K562 (cell line): ENCODE measurements at regions not wholly inside any gene's neighbourhood (a gene's known extent, or its start where the extent isn't known, plus 50 kb on each side); places are given as distances from the start of the nearest gene placed in this dataset.

ENCODE experiments used
- ATAC-seq: fragments of 200-7000 bp; cut with Tn5 transposase; 3 replicates; pipeline ENCODE4 v1.9.1; 2020; ENCODE audit warnings: moderate library complexity
- BruUV-seq: library from RNA; stranded (reverse); fragments of 400-500 nt; replicated peaks from 2 replicates; lab custom pipeline; 2021; lab: Mats Ljungman, UMichigan
- CTCF ChIA-PET: fragments of 300-600 bp; formaldehyde crosslinking; extraction: SDS; loops from one replicate; lab custom pipeline; 2021; ENCODE audit warnings: low intra/inter-chr PET ratio; lab: Yijun Ruan, JAX
- POLR2A ChIA-PET: fragments of 300-600, 350-650 bp; sonication (Branson Sonifier 250); formaldehyde crosslinking; extraction: SDS; loops from one replicate; lab custom pipeline; 2021; ENCODE audit warnings: antibody characterized with exemption, inconsistent platforms; lab: Yijun Ruan, JAX
- DNase-seq, 4 experiments: peaks; one replicate each; pipeline versions ENCODE4 v3.0.0 to v3.0.0-alpha.2; 2011 to 2018; ENCODE audit warnings: low spot score in 3 of 4, mixed read lengths in 3 of 4; ENCODE audit errors: extremely low read depth in 1 of 4
- FAIRE-seq: peaks from 2 replicates; lab custom pipeline; 2011; peaks lifted over from hg19 to GRCh38; lab: Jason Lieb, UNC
- H2AFZ ChIP-seq: 2 replicates; pipeline ENCODE4 v1.6.0; 2011; ENCODE audit warnings: low read depth, low read length, control low read depth, inconsistent platforms
- H3K27ac ChIP-seq: fragments of 200-600 bp; 3 replicates; pipeline ENCODE4 v1.8.0; 2011; ENCODE audit warnings: low read depth, mild to moderate bottlenecking, control low read depth, inconsistent platforms, low read length, moderate library complexity, mixed read lengths; ENCODE audit errors: extremely low read depth
- H3K27me3 ChIP-seq, 2 experiments: fragments of 300-600 bp in 1 of 2; 2 replicates in 1 of 2; 3 replicates in 1 of 2; pipeline versions ENCODE4 v1.6.0 to v1.8.0; 2011; ENCODE audit warnings: inconsistent platforms in 2 of 2, low read length in 2 of 2, mild to moderate bottlenecking in 1 of 2, mixed read lengths in 1 of 2, moderate library complexity in 1 of 2; ENCODE audit not compliant: control insufficient read depth in 2 of 2, insufficient read depth in 2 of 2
- H3K36me3 ChIP-seq: fragments of 300-600 bp; 3 replicates; pipeline ENCODE4 v1.8.0; 2011; ENCODE audit warnings: mild to moderate bottlenecking, low read length, inconsistent platforms; ENCODE audit not compliant: control insufficient read depth, insufficient read depth
- H3K4me1 ChIP-seq, 2 experiments: fragments of 200-600 bp in 1 of 2; replicated peaks in 1 of 2; 2 replicates in 1 of 2; 3 replicates in 1 of 2; pipeline versions ENCODE4 v1.5.1 to v1.8.0; 2011; ENCODE audit warnings: inconsistent platforms in 2 of 2, low read length in 2 of 2, mild to moderate bottlenecking in 1 of 2, mixed read lengths in 1 of 2, moderate library complexity in 1 of 2; ENCODE audit not compliant: control insufficient read depth in 2 of 2, insufficient read depth in 2 of 2
- H3K4me2 ChIP-seq: 2 replicates; pipeline ENCODE4 v1.6.1; 2011; ENCODE audit warnings: low read length, control low read depth, inconsistent platforms, mixed read lengths; ENCODE audit not compliant: insufficient read depth
- H3K4me3 ChIP-seq: fragments of 200-600 bp; sonication (generic), shearing (Covaris generic); 2 replicates; pipeline ENCODE4 v1.5.1; 2016; ENCODE audit warnings: control low read depth, inconsistent platforms
- H3K79me2 ChIP-seq: fragments of 200-600 bp; 3 replicates; pipeline ENCODE4 v1.8.0; 2011; ENCODE audit warnings: low read length, inconsistent platforms; ENCODE audit not compliant: control insufficient read depth, insufficient read depth
- H3K9ac ChIP-seq, 2 experiments: 2 replicates each; pipeline versions ENCODE4 v1.6.0 to v1.6.1; 2011; ENCODE audit warnings: low read depth in 2 of 2, low read length in 2 of 2, control low read depth in 1 of 2, inconsistent platforms in 1 of 2, mild to moderate bottlenecking in 1 of 2, mixed read lengths in 1 of 2; ENCODE audit not compliant: insufficient read depth in 1 of 2
- H3K9me1 ChIP-seq: one replicate; pipeline ENCODE4 v1.6.0; 2011; ENCODE audit warnings: inconsistent platforms, mild to moderate bottlenecking, low read length, moderate library complexity; ENCODE audit not compliant: control insufficient read depth, insufficient read depth
- H3K9me3 ChIP-seq: replicated peaks from 2 replicates; pipeline ENCODE4 v1.5.1; 2011; ENCODE audit warnings: low read depth, low read length, inconsistent platforms; ENCODE audit not compliant: control insufficient read depth, insufficient read depth
- H4K20me1 ChIP-seq: replicated peaks from 2 replicates; pipeline ENCODE4 v1.6.1; 2011; ENCODE audit warnings: low read length, inconsistent platforms, mixed read lengths; ENCODE audit not compliant: control insufficient read depth, insufficient read depth
- FOXA3 ChIP-seq, 2 experiments: fragments of 450-650 bp in 1 of 2; sonication (generic) in 1 of 2; formaldehyde crosslinking; IDR thresholded peaks in 1 of 2; conservative IDR thresholded peaks in 1 of 2; 2 replicates each; pipeline versions ENCODE4 v1.4.0 to v1.8.0; 2020 to 2022; ENCODE audit warnings: mild to moderate bottlenecking in 2 of 2, missing genetic modification reagents in 1 of 2
- GATAD2A ChIP-seq: fragments of 450-650 bp; IDR thresholded peaks from 2 replicates; pipeline ENCODE4 v1.6.1; 2017
- HSF4 ChIP-seq: fragments of 250-450 bp; sonication (Bioruptor Pico); IDR thresholded peaks from 2 replicates; pipeline ENCODE4 v2.1.2; 2022; ENCODE audit warnings: mild to moderate bottlenecking, moderate library complexity, borderline replicate concordance
- MTA3 ChIP-seq: fragments of 450-650 bp; formaldehyde crosslinking; IDR thresholded peaks from 2 replicates; pipeline ENCODE4 v1.6.1; 2017; ENCODE audit warnings: mild to moderate bottlenecking, borderline replicate concordance
- MYBL2 ChIP-seq, 2 experiments: fragments of 450-650 bp in 1 of 2; sonication (generic) in 1 of 2; formaldehyde crosslinking in 1 of 2; IDR thresholded peaks; 2 replicates each; pipeline versions ENCODE4 v1.6.1 to v1.8.1; 2017 to 2022; ENCODE audit warnings: borderline replicate concordance in 1 of 2, inconsistent platforms in 1 of 2, low read depth in 1 of 2, mild to moderate bottlenecking in 1 of 2, missing genetic modification reagents in 1 of 2, moderate library complexity in 1 of 2
- NELFE ChIP-seq: IDR thresholded peaks from 2 replicates; pipeline ENCODE4 v1.6.1; 2011; ENCODE audit warnings: mild to moderate bottlenecking; ENCODE audit not compliant: insufficient read depth, insufficient read length
- POLR2AphosphoS5 ChIP-seq: IDR thresholded peaks from 2 replicates; pipeline ENCODE4 v1.6.1; 2011; ENCODE audit warnings: mild to moderate bottlenecking, low read depth, low read length, moderate library complexity; ENCODE audit not compliant: control insufficient read depth, insufficient read depth
- POLR2G ChIP-seq: fragments of 200-400 bp; formaldehyde crosslinking; IDR thresholded peaks from 2 replicates; pipeline ENCODE4 v1.6.1; 2017; ENCODE audit warnings: low read depth, mild to moderate bottlenecking, antibody characterized with exemption, low read length, moderate library complexity
- PRPF4 ChIP-seq: fragments of 200-400 bp; formaldehyde crosslinking; IDR thresholded peaks from one replicate; pipeline ENCODE4 v1.6.1; 2017; ENCODE audit warnings: low read length, low read depth, mild to moderate bottlenecking; ENCODE audit not compliant: insufficient read depth, poor library complexity, severe bottlenecking
- RHOXF2B ChIP-seq: fragments of 250-450 bp; sonication (Bioruptor Pico); conservative IDR thresholded peaks from 2 replicates; pipeline ENCODE4 v1.5.1; 2021
- RUNX1 ChIP-seq: sonication (generic); IDR thresholded peaks from 2 replicates; pipeline ENCODE4 v1.6.1; 2016; ENCODE audit warnings: antibody characterized with exemption, low read depth
- SP2 ChIP-seq: IDR thresholded peaks from 2 replicates; pipeline ENCODE4 v1.6.1; 2011; ENCODE audit warnings: mild to moderate bottlenecking, low read depth, low read length, moderate library complexity; ENCODE audit not compliant: poor library complexity, severe bottlenecking; ENCODE audit errors: extremely low read depth
- ZNF384 ChIP-seq: IDR thresholded peaks from 2 replicates; pipeline ENCODE4 v1.6.1; 2012; ENCODE audit warnings: low read depth, low read length, improper control_type of control experiment
- ZNF398 ChIP-seq: fragments of 250-450 bp; sonication (Bioruptor Pico); IDR thresholded peaks from 2 replicates; pipeline ENCODE4 v1.8.0; 2021; ENCODE audit warnings: moderate library complexity, mild to moderate bottlenecking, inconsistent platforms
- WGBS: fragments of 100-300 bp; shearing (Covaris generic); methylation state at CpG from one replicate; pipeline ENCODE4 v1.1.6; 2016; ENCODE audit warnings: low coverage, mixed read lengths; ENCODE audit not compliant: insufficient coverage; ENCODE audit errors: missing lambda C conversion rate; 5-methylcytosine and 5-hydroxymethylcytosine counted together
- in situ Hi-C: fragments of 300-500 bp; cut with MboI; formaldehyde crosslinking; loops from 4 replicates; pipeline ENCODE4 v1.15.0; 2018; ENCODE audit warnings: inconsistent platforms, mixed read lengths
- intact Hi-C: fragments of 100-400 bp; cut with micrococcal nuclease; formaldehyde crosslinking; loops from 2 replicates; pipeline ENCODE4 v1.14.2; 2022
- TF ChIP-seq, protein P1 (sequence below), 2 experiments: fragments of 250-450 bp in 1 of 2; fragments of 450-650 bp in 1 of 2; sonication (Bioruptor Pico) in 1 of 2; IDR thresholded peaks; 2 replicates each; pipeline versions ENCODE4 v1.6.1 to v1.8.0; 2016 to 2021; ENCODE audit warnings: mild to moderate bottlenecking in 2 of 2, moderate library complexity in 2 of 2, missing compliant biosample characterization in 1 of 2, missing genetic modification characterization in 1 of 2

- 0 out of 4 replicates have a peak, but pooled peaks of 1 of the 2 experiments have one; percentile 23 for TF ChIP-seq FOXA3 (CRISPR knock-in tag; conservative IDR thresholded peaks at IDR 0.05 in 1 of 2, IDR thresholded peaks at IDR 0.05 in 1 of 2)
- TF ChIP-seq SP2 = no peak
- TF ChIP-seq POLR2G = no peak
- TF ChIP-seq MYBL2 (IDR thresholded peaks at IDR 0.05; ENCODE audit: low read depth) = no peak
- no peak for TF ChIP-seq MYBL2 (CRISPR knock-in tag; IDR thresholded peaks at IDR 0.05; ENCODE audit: borderline replicate concordance)
- TF ChIP-seq POLR2AphosphoS5 = no peak
- peak; percentile 72 for TF ChIP-seq ZNF384
These were observed 126.5 kb upstream of the ZNF438 start (continued) for GRCh38 chr10:31158011-31158658.

DNA sequence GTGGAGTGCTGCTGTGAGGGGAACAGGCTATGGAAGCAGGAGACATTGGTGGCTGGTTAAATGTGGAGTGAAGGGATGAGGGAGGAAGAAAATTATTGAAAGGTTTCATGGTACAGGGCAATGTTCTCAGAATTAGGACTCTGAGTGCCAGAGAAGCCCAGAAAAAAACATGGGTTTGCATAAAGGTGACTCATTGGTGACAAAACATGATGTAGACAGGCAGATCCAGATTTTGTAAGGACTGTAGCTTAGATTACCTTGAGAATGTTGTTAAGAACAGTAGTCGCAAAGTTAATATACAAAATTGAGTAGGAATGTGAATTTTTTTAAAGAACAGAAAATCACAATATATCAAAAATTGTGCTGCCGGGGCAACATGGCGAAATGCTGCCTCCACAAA is 134.9 kb upstream of the ZNF438 start:
- 8% methylated on average over 3 of the region's 3 CpGs for WGBS
- POLR2A ChIA-PET = no interaction called here
- CTCF ChIA-PET = no interaction called here
- TF ChIP-seq ZNF384 (no peak), RHOXF2B (CRISPR knock-in tag) (no peak), MTA3 (no peak), ZNF398 (CRISPR knock-in tag) (no peak), PRPF4 (no peak), NELFE (no peak), GATAD2A (no peak), HSF4 (no peak), RUNX1 (no peak)
- TF ChIP-seq, protein P1, sequence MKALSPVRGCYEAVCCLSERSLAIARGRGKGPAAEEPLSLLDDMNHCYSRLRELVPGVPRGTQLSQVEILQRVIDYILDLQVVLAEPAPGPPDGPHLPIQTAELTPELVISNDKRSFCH (CRISPR knock-in tag; IDR thresholded peaks at IDR 0.05) = no peak
- TF ChIP-seq, protein P1 (tag; IDR thresholded peaks at IDR 0.05) = no peak

More for the DNA sequence above, 134.9 kb upstream of the ZNF438 start:
- Histone ChIP-seq H3K9me1 (no peaks in the 10 kb centered on the region), H3K4me2 (no peak overlapping the region), H3K79me2 (no peaks in the 10 kb centered on the region), H3K4me3 (no peak overlapping the region), H3K9ac (no peak overlapping the region), H3K27me3 (no peaks in the 10 kb centered on the region), H3K27ac (no peak overlapping the region), H2AFZ (no peak overlapping the region), H3K36me3 (no peaks in the 10 kb centered on the region), H4K20me1 (no peaks in the 10 kb centered on the region), H3K9me3 (no peaks in the 10 kb centered on the region), H3K4me1 (no peaks in the 10 kb centered on the region)
- in situ Hi-C loops (no loop called here), intact Hi-C loops (no loop called here)
- ATAC-seq (no peak), FAIRE-seq (no peak), DNase-seq (no peak)
- no TSS peak for BruUV-seq
